GM23248 (cell line): ENCODE measurements at regions not wholly inside any gene's neighbourhood (a gene's known extent, or its start where the extent isn't known, plus 50 kb on each side); places are given as distances from the start of the nearest gene placed in this dataset.

Source experiments
- DNase-seq: peaks from one replicate; pipeline ENCODE4 v3.0.0-alpha.2; 2015
- H2AFZ ChIP-seq: fragments of 200-600 bp; sonication (generic); 2 replicates; pipeline ENCODE4 v1.6.1; 2016; ENCODE audit warnings: antibody characterized with exemption
- H3F3A ChIP-seq: fragments of 200-600 bp; sonication (generic); 2 replicates; pipeline ENCODE4 v1.6.1; 2016; ENCODE audit warnings: mild to moderate bottlenecking, antibody characterized with exemption, mixed run types; ENCODE audit not compliant: insufficient read depth
- H3K27ac ChIP-seq: fragments of 200-600 bp; sonication (generic); 2 replicates; pipeline ENCODE4 v1.5.1; 2016; ENCODE audit warnings: mild to moderate bottlenecking
- H3K27me3 ChIP-seq: fragments of 200-600 bp; sonication (generic); replicated peaks from 2 replicates; pipeline ENCODE4 v1.6.1; 2016; ENCODE audit warnings: mild to moderate bottlenecking; ENCODE audit not compliant: insufficient read depth
- H3K36me3 ChIP-seq: fragments of 200-600 bp; sonication (generic); 2 replicates; pipeline ENCODE4 v1.6.1; 2016; ENCODE audit warnings: low read depth, mild to moderate bottlenecking
- H3K4me1 ChIP-seq: fragments of 200-600 bp; sonication (generic); 2 replicates; pipeline ENCODE4 v1.6.1; 2016; ENCODE audit warnings: mild to moderate bottlenecking; ENCODE audit not compliant: insufficient read depth
- H3K4me2 ChIP-seq: fragments of 200-600 bp; sonication (generic); one replicate; pipeline ENCODE4 v1.6.1; 2016; ENCODE audit warnings: mild to moderate bottlenecking; ENCODE audit not compliant: unreplicated experiment
- H3K4me3 ChIP-seq: fragments of 200-600 bp; sonication (generic); 2 replicates; pipeline ENCODE4 v1.5.1; 2016; ENCODE audit warnings: mild to moderate bottlenecking
- H3K79me2 ChIP-seq: fragments of 200-600 bp; sonication (generic); 2 replicates; pipeline ENCODE4 v1.6.1; 2016; ENCODE audit warnings: mild to moderate bottlenecking; ENCODE audit not compliant: insufficient read depth
- H3K9ac ChIP-seq: fragments of 200-600 bp; sonication (generic); 2 replicates; pipeline ENCODE4 v1.6.1; 2016; ENCODE audit warnings: mild to moderate bottlenecking
- H3K9me2 ChIP-seq: fragments of 200-600 bp; sonication (generic); 2 replicates; pipeline ENCODE4 v1.6.1; 2016; ENCODE audit warnings: mixed run types, mild to moderate bottlenecking, moderate library complexity; ENCODE audit not compliant: insufficient read depth
- H3K9me3 ChIP-seq: fragments of 200-600 bp; sonication (generic); one replicate; pipeline ENCODE4 v1.6.1; 2017; ENCODE audit warnings: low read depth
- H4K20me1 ChIP-seq: fragments of 200-600 bp; sonication (generic); 2 replicates; pipeline ENCODE4 v1.6.0; 2016; ENCODE audit not compliant: insufficient read depth
- EZH2 ChIP-seq: fragments of 200-600 bp; sonication (generic); IDR thresholded peaks from 2 replicates; pipeline ENCODE4 v1.6.1; 2018; ENCODE audit warnings: antibody characterized with exemption, mild to moderate bottlenecking; ENCODE audit not compliant: insufficient read depth, poor library complexity, severe bottlenecking
- EZH2phosphoT487 ChIP-seq: fragments of 200-600 bp; sonication (generic); IDR thresholded peaks from 2 replicates; pipeline ENCODE4 v1.6.1; 2018; ENCODE audit warnings: antibody characterized with exemption, moderate library complexity, mild to moderate bottlenecking, low read depth; ENCODE audit not compliant: insufficient read depth
- WGBS, 2 experiments: methylation state at CpG; one replicate each; pipeline ENCODE4 v1.1.6; 2015 to 2017; ENCODE audit warnings: low lambda C conversion rate in 2 of 2, low coverage in 1 of 2; ENCODE audit errors: missing lambda C conversion rate in 2 of 2; 5-methylcytosine and 5-hydroxymethylcytosine counted together
- in situ Hi-C: fragments of 300-500 bp; cut with MboI; formaldehyde crosslinking; loops from 2 replicates; pipeline ENCODE4 v1.15.0; 2020

DNA sequence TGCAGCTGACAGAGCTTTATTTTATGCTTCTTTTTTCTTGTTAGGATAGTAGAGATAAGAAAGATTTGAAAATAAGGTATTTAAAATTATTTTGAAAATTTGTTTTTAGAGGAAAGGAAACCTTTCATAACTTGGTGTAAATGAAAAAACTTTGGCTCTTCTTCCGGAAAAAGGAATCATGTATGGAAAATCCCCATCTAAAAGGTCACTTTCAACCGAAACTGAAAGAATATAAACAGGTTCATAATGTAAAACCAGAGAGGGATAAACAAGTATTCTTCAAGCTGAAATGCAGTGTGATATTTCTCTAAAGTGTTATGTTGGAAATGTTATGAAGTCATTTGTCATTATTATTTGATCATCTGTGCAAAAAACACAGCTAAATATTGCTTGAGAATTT, 246.8 kb downstream of the NFKBIZ start:
- in situ Hi-C loops, result no loop called here
- Histone ChIP-seq H4K20me1 (no peaks in the 10 kb centered on the region), H3F3A (0 out of 2 replicates have a peak, but pooled peaks cover under 1% of the 10 kb centered on the region), H3K79me2 (no peaks in the 10 kb centered on the region), H3K27me3 (no peaks in the 10 kb centered on the region), H3K4me2 (no peak overlapping the region), H3K9ac (no peak overlapping the region), H3K36me3 (no peaks in the 10 kb centered on the region), H3K9me3 (no peaks in the 10 kb centered on the region), H3K9me2 (no peaks in the 10 kb centered on the region), H3K4me3 (no peak overlapping the region), H3K27ac (no peak overlapping the region), H2AFZ (no peak overlapping the region), H3K4me1 (0 out of 2 replicates have a peak, but pooled peaks cover 3% of the 10 kb centered on the region)
- no peak for DNase-seq
- WGBS, 2 experiments, result 58 to 70% methylated on average over 2 of the region's 2 CpGs
- no peak for TF ChIP-seq EZH2
- no peak for TF ChIP-seq EZH2phosphoT487

DNA sequence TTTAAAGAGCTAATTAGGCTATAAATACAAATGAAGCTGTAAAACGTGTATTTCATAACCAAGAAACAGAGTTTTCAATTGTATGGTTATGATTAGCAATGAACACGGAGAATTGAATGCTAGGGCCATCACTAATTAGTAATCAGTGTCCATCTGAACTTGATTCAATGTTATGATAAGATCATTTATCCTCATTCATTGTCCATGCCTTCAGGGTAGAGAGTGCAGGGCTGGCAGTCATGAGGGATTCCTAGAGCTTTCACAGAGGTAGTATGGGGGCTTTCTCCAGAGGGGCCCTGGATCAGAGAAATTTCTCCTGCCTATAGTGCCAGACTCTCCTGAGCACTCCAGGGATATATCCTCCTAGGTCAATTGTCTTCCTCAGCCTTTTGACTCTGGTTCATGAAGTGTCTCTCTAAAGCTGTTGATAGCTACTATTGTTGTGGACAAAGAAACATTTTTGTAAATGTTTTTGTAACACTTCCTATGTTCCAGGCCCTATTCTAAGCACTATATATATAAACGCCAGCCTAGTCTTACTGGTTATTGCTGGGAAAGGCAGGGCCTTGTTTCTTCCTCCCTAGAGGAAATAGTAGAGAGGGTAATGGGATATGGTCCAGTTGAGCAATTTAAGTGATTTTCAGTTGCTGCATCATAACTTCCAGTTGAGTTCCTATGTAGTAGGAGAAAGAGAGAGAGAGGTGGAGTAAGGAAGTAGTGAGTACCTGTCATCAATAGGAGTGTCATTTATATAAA, 249.0 kb downstream of the NFKBIZ start:
- TF ChIP-seq EZH2phosphoT487, result no peak
- no peak for TF ChIP-seq EZH2
- H3K36me3 ChIP-seq, result no peaks in the 10 kb centered on the region
- H2AFZ ChIP-seq, result no peak overlapping the region
- in situ Hi-C loops, result no loop called here
- no peaks in the 10 kb centered on the region for H3K9me2 ChIP-seq
- no peaks in the 10 kb centered on the region for H3K9me3 ChIP-seq
- H3K79me2 ChIP-seq, result no peaks in the 10 kb centered on the region
- WGBS, 2 experiments, result 74 to 75% methylated on average over 3 of the region's 3 CpGs
- H4K20me1 ChIP-seq, result no peaks in the 10 kb centered on the region
- no peak overlapping the region for H3K4me2 ChIP-seq
- H3K27ac ChIP-seq, result no peak overlapping the region
- H3K4me3 ChIP-seq, result no peak overlapping the region
- no peak overlapping the region for H3K9ac ChIP-seq
- no peak for DNase-seq
- no peaks in the 10 kb centered on the region for H3K4me1 ChIP-seq
- H3F3A ChIP-seq, result no peaks in the 10 kb centered on the region
- no peaks in the 10 kb centered on the region for H3K27me3 ChIP-seq

DNA sequence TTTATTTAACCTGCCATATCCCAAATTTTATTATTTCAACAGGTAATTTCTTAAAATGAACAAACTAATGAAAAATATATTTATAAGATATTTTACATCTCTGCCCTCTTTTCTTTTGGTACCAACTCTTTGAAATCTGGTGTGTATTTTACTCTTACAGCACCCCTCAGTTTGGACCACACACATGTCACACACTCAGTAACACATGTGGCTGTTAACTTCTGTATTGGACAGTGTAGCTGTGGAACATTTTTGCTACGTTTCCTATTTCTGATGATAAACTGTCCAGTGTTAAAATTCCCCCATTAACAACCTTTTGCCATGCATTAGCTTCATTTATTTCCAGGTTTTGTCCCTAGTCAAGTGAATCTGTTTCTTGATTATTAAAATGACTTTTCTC, 250.6 kb downstream of the NFKBIZ start:
- no peak overlapping the region for H2AFZ ChIP-seq
- no peak for DNase-seq
- H3K4me2 ChIP-seq, result no peak overlapping the region
- no peaks in the 10 kb centered on the region for H3K79me2 ChIP-seq
- in situ Hi-C loops, result no loop called here
- WGBS, 2 experiments, result 41 to 43% methylated on average over 1 of the region's 1 CpG
- no peak overlapping the region for H3K27ac ChIP-seq
- no peaks in the 10 kb centered on the region for H3K9me3 ChIP-seq
- no peaks in the 10 kb centered on the region for H3K27me3 ChIP-seq
- H3K36me3 ChIP-seq, result no peaks in the 10 kb centered on the region
- H3K9ac ChIP-seq, result no peak overlapping the region
- no peaks in the 10 kb centered on the region for H4K20me1 ChIP-seq
- TF ChIP-seq EZH2 (no peak), EZH2phosphoT487 (no peak)
- no peaks in the 10 kb centered on the region for H3F3A ChIP-seq
- H3K4me3 ChIP-seq, result no peak overlapping the region
- no peaks in the 10 kb centered on the region for H3K9me2 ChIP-seq
- H3K4me1 ChIP-seq, result no peaks in the 10 kb centered on the region

DNA sequence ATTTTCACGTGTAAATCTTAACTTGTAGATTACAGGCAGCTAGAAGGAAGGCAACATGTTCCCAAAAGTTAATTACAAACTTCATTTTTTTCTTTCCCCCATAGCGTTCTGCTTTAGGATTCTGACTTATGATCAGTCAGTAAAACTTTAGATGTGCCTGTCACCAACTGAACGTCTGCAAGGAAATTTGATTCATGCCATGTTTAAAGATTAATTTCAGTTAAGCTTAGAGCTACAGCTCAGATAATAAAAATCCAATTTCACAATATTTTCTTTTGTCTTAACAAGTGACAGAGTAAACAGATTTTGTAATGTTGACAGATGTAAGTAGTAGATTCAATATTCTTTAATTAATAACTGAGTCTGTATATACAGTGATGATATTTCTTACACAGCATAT, 253.1 kb downstream of the NFKBIZ start:
- Histone ChIP-seq H3K27me3 (no peaks in the 10 kb centered on the region), H3K9me2 (no peaks in the 10 kb centered on the region), H3K79me2 (no peaks in the 10 kb centered on the region), H2AFZ (0 out of 2 replicates have a peak overlapping the region, but pooled peaks have one; percentile 27), H3K36me3 (no peaks in the 10 kb centered on the region; the same call in 1 of the 2 replicates), H3K4me3 (no peak overlapping the region), H3K9me3 (no peaks in the 10 kb centered on the region), H3K9ac (no peak overlapping the region), H3F3A (no peaks in the 10 kb centered on the region), H3K4me2 (no peak overlapping the region), H4K20me1 (no peaks in the 10 kb centered on the region), H3K27ac (no peak overlapping the region), H3K4me1 (no peaks in the 10 kb centered on the region)
- 21% methylated on average over 3 of the region's 3 CpGs for WGBS, 2 experiments
- TF ChIP-seq EZH2 (no peak), EZH2phosphoT487 (no peak)
- in situ Hi-C loops, result no loop called here
- DNase-seq, result no peak

DNA sequence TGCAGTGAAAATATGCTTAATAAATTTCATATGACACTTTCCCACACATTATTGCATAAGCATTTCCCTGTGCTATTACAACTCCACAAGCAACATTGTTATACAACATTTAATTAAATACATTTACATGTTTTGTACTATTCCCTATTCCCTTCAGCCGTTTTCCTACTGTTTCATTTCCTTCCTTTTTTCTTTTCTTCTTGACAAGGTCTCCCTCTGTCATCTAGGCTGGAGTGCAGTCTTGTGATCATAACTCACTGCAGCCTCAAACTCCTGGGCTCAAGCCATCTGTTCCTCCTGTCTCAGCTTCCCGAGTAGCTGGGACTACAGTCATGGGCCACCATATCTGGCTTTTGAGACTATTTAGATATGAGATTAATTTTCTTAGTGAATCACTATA, 254.7 kb downstream of the NFKBIZ start:
- DNase-seq, result no peak
- H3K27ac ChIP-seq, result no peak overlapping the region
- no peaks in the 10 kb centered on the region for H3K9me3 ChIP-seq
- no peaks in the 10 kb centered on the region; the same call in 1 of the 2 replicates for H3K36me3 ChIP-seq
- WGBS, 2 experiments, result 28% methylated on average over 2 of the region's 2 CpGs
- no peak overlapping the region for H2AFZ ChIP-seq
- no peaks in the 10 kb centered on the region for H4K20me1 ChIP-seq
- TF ChIP-seq EZH2, result no peak
- TF ChIP-seq EZH2phosphoT487, result no peak
- H3F3A ChIP-seq, result no peaks in the 10 kb centered on the region
- no peak overlapping the region for H3K4me3 ChIP-seq
- in situ Hi-C loops, result no loop called here
- no peak overlapping the region for H3K9ac ChIP-seq
- no peaks in the 10 kb centered on the region for H3K4me1 ChIP-seq
- H3K9me2 ChIP-seq, result no peaks in the 10 kb centered on the region
- no peaks in the 10 kb centered on the region for H3K27me3 ChIP-seq
- H3K4me2 ChIP-seq, result no peak overlapping the region
- H3K79me2 ChIP-seq, result no peaks in the 10 kb centered on the region
